Activated CD8-positive, alpha-beta T cell treated with anti-CD3 and anti-CD28 coated beads for 36 hours (primary cell): ENCODE measurements at regions not wholly inside any gene's neighbourhood (a gene's known extent, or its start where the extent isn't known, plus 50 kb on each side); places are given as distances from the start of the nearest gene placed in this dataset.
"Not testable (repeated sequence)": the region's sequence is repeated elsewhere in the genome, so short reads cannot be mapped to it uniquely, and the experiment has no call there.

Source experiments
- ATAC-seq: fragments of 200-7000 bp; cut with Tn5 transposase; one replicate; pipeline ENCODE4 v1.10.0; 2021; ENCODE audit warnings: mild to moderate bottlenecking, moderate library complexity
- CTCF ChIA-PET: fragments of 350-600 bp; sonication (Branson Sonifier 250); formaldehyde crosslinking; loops from one replicate; lab custom pipeline; 2021; ENCODE audit warnings: antibody characterized with exemption; lab: Charles Lee
- POLR2A ChIA-PET: fragments of 350-600 bp; sonication (Branson Sonifier 250); formaldehyde crosslinking; loops from one replicate; lab custom pipeline; 2021; ENCODE audit warnings: antibody characterized with exemption; lab: Charles Lee
- DNase-seq: peaks from one replicate; pipeline ENCODE4 v3.0.0-alpha.2; 2020
- H3K27ac Mint-ChIP-seq: one replicate; pipeline ENCODE4 v1.8.0; 2021; ENCODE audit warnings: mild to moderate bottlenecking, mixed read lengths
- H3K27me3 Mint-ChIP-seq: one replicate; pipeline ENCODE4 v1.8.0; 2021; ENCODE audit warnings: mixed read lengths
- H3K36me3 Mint-ChIP-seq: one replicate; pipeline ENCODE4 v1.8.0; 2021; ENCODE audit warnings: low read depth, mixed read lengths
- H3K4me1 Mint-ChIP-seq: one replicate; pipeline ENCODE4 v1.8.0; 2021; ENCODE audit warnings: low read depth, mixed read lengths
- H3K4me3 Mint-ChIP-seq: one replicate; pipeline ENCODE4 v1.8.0; 2021; ENCODE audit warnings: mild to moderate bottlenecking, moderate library complexity, mixed read lengths
- H3K9me3 Mint-ChIP-seq: one replicate; pipeline ENCODE4 v1.8.0; 2021; ENCODE audit warnings: mixed read lengths
- intact Hi-C: fragments of 100-400 bp; cut with micrococcal nuclease; formaldehyde crosslinking; loops from one replicate; pipeline ENCODE4 v1.10.0; 2022
- TF ChIP-seq, protein P1 (sequence below): fragments of 200-600 bp; IDR thresholded peaks from one replicate; pipeline ENCODE4 v1.8.0; 2022; ENCODE audit warnings: antibody characterized with exemption, mild to moderate bottlenecking

DNA sequence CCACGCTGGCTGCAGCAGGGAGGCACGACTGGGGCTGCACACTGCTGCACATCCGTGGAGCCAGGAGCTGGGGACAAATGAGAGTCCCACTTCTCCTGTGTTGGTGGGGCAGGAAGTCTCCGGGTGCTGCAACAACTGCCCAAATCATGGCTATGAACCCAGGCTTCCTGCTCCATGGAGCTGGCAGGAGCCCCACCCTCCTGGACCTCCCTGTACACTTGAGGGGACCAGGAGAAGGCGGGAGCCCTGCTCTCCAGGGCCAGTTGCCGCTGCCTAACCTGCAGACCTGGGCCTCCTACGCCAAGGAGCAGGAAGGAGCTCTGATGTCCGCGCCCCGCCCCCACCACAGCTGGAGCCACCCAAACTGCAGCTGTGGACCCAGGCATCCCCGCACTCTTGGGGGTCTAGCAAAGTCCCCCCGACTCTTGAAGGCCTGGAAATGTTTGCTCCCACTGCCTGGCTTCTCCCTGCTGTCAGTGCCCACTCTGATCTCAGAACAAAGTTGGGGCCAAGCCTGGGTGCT, 752.1 kb upstream of the PCDH20 start:
- TF ChIP-seq, protein P1, sequence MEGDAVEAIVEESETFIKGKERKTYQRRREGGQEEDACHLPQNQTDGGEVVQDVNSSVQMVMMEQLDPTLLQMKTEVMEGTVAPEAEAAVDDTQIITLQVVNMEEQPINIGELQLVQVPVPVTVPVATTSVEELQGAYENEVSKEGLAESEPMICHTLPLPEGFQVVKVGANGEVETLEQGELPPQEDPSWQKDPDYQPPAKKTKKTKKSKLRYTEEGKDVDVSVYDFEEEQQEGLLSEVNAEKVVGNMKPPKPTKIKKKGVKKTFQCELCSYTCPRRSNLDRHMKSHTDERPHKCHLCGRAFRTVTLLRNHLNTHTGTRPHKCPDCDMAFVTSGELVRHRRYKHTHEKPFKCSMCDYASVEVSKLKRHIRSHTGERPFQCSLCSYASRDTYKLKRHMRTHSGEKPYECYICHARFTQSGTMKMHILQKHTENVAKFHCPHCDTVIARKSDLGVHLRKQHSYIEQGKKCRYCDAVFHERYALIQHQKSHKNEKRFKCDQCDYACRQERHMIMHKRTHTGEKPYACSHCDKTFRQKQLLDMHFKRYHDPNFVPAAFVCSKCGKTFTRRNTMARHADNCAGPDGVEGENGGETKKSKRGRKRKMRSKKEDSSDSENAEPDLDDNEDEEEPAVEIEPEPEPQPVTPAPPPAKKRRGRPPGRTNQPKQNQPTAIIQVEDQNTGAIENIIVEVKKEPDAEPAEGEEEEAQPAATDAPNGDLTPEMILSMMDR, result no peak
- POLR2A ChIA-PET, result no interaction called here
- Mint-ChIP-seq H3K27me3 (no peaks in the 10 kb centered on the region), H3K4me1 (no peaks in the 10 kb centered on the region), H3K27ac (no peak overlapping the region), H3K9me3 (peaks cover 7% of the 10 kb centered on the region), H3K4me3 (no peak overlapping the region), H3K36me3 (no peaks in the 10 kb centered on the region)
- CTCF ChIA-PET, result no interaction called here
- ATAC-seq (no peak), DNase-seq (no peak)
- intact Hi-C loops, result no loop called here

DNA sequence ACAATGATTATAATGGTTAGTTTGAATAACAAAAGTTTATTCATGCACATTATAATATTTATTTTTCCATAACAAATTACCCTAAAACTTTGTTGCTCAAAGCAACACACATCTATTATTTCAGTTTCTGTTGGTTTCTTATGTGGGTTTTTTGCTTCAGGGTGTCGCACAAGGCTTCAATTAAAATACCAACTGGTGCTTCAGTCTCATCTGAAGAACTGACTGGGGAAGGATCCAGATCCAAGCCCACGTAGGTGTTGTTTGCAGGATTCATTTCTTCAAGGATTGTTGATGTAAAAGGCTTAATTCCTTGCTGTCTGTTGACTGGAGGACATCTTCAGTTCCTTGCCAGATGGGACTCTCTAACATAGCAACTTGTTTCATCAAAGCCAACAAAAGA, 747.2 kb upstream of the PCDH20 start:
- DNase-seq (no peak), ATAC-seq (no peak)
- Mint-ChIP-seq H3K36me3 (no peaks in the 10 kb centered on the region), H3K27me3 (no peaks in the 10 kb centered on the region), H3K4me3 (no peak overlapping the region), H3K4me1 (no peaks in the 10 kb centered on the region), H3K9me3 (peaks cover 4% of the 10 kb centered on the region), H3K27ac (no peak overlapping the region)
- ChIA-PET CTCF (no interaction called here), POLR2A (no interaction called here)
- TF ChIP-seq, protein P1, result no peak
- intact Hi-C loops, result no loop called here

DNA sequence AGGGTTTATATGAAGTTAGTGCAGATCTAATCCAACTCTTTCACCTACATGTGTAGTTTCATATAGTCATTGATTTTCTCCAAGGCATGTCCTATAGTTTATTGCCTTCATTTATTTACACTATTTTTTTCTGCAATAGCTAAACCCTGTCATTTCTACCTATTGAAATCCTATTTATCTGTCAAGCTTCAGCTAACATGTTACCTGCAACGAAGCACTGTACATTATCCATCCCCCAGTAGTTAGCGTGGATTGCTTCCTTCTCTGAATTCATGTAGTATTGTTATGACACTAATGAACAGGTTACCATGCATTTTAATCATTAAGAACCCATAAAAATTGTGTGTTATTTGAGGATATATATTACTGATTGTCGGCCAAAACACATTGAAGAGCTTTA, 742.9 kb upstream of the PCDH20 start:
- ATAC-seq (no peak), DNase-seq (no peak)
- POLR2A ChIA-PET, result no interaction called here
- Mint-ChIP-seq H3K4me1 (no peaks in the 10 kb centered on the region), H3K27ac (no peak overlapping the region), H3K27me3 (no peaks in the 10 kb centered on the region), H3K36me3 (no peaks in the 10 kb centered on the region), H3K4me3 (no peak overlapping the region), H3K9me3 (peaks cover 18% of the 10 kb centered on the region)
- TF ChIP-seq, protein P1, result no peak
- CTCF ChIA-PET, result no interaction called here
- intact Hi-C loops, result no loop called here

DNA sequence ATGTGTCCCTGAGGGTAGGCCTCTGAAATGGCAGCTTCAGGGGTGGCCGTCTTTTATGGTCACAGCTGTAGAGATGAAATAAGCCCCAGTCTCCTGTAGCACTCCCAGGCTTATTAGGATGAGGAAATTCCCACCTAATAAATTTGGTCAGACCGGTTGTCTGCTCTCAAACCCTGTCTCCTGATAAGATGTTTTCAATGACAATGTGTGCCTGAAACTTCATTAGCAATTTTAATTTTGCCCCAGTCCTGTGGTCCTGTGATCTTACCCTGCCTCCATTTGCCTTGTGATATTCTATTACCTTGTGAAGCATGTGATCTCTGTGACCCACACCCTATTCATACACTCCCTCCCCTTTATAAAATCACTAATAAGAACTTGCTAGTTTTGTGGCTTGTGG, 736.1 kb upstream of the PCDH20 start:
- H3K27me3 Mint-ChIP-seq, ATAC-seq, H3K4me1 Mint-ChIP-seq, H3K27ac Mint-ChIP-seq, H3K36me3 Mint-ChIP-seq, POLR2A ChIA-PET, H3K4me3 Mint-ChIP-seq, intact Hi-C loops, CTCF ChIA-PET, DNase-seq: not testable (repeated sequence)
- peaks cover 15% of the 10 kb centered on the region for H3K9me3 Mint-ChIP-seq

DNA sequence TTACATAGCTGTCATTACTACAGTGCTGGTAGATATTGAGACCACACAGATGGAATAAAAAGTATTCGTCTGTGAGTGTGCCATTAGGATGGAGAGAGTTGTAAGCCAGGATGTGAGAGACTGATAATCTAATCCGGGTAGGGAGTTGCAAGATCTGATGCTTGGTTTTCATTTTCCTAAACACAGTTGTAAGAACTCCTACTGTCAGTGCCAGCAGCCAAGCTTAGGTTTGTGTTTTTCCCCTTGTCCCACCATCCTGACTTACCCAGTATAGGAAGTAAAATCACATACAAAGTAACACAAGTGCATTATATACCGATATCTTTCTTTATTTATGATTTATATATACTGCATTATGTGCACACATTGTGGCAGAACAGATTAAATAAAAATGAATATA, 726.4 kb upstream of the PCDH20 start:
- intact Hi-C loops, result no loop called here
- ChIA-PET POLR2A (no interaction called here), CTCF (no interaction called here)
- TF ChIP-seq, protein P1, result no peak
- no peak for ATAC-seq
- Mint-ChIP-seq H3K27me3 (no peaks in the 10 kb centered on the region), H3K36me3 (no peaks in the 10 kb centered on the region), H3K9me3 (peaks cover 19% of the 10 kb centered on the region), H3K4me1 (no peaks in the 10 kb centered on the region), H3K4me3 (no peak overlapping the region), H3K27ac (no peak overlapping the region)
- no peak for DNase-seq

DNA sequence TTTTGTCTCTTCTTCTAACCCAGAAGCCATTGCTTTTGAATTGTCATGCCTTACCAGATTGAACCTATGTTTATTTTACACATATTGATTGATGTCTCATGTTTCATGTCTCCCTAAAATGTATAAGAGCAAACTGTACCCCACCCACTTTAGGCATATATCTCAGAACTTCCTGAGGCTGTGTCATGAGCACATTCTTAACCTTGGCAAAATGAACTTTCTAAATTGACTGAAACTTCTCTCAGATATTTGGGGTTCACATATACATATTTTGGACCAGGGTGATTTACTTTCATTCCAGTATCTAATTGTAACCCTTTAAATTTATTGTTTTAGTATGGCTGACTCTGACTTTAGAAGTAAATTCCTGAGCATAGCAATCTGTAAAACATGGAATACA, 723.9 kb upstream of the PCDH20 start:
- no peak overlapping the region for H3K4me3 Mint-ChIP-seq
- no peaks in the 10 kb centered on the region for H3K4me1 Mint-ChIP-seq
- TF ChIP-seq, protein P1, result no peak
- no peak overlapping the region for H3K27ac Mint-ChIP-seq
- no peaks in the 10 kb centered on the region for H3K27me3 Mint-ChIP-seq
- H3K36me3 Mint-ChIP-seq, result no peaks in the 10 kb centered on the region
- CTCF ChIA-PET, result no interaction called here
- ATAC-seq, result no peak
- POLR2A ChIA-PET, result no interaction called here
- H3K9me3 Mint-ChIP-seq, result peaks cover 11% of the 10 kb centered on the region
- intact Hi-C loops, result no loop called here
- DNase-seq, result no peak
